A673 (cell line): ENCODE measurements at regions not wholly inside any gene's neighbourhood (a gene's known extent, or its start where the extent isn't known, plus 50 kb on each side); places are given as distances from the start of the nearest gene placed in this dataset.

Experiments
- BruUV-seq: library from RNA; stranded (reverse); fragments of 400-500 nt; replicated peaks from 2 replicates; lab custom pipeline; 2021; lab: Mats Ljungman, UMichigan
- CTCF ChIA-PET: fragments of 300-600 bp; sonication (Branson Sonifier 250); formaldehyde crosslinking; loops from one replicate; lab custom pipeline; 2022; ENCODE audit warnings: antibody characterized with exemption; lab: Charles Lee
- POLR2A ChIA-PET: fragments of 300-600 bp; sonication (Branson Sonifier 250); formaldehyde crosslinking; loops from one replicate; lab custom pipeline; 2022; ENCODE audit warnings: antibody characterized with exemption; ENCODE audit not compliant: low non-redundant PET; lab: Charles Lee
- DNase-seq: peaks from one replicate; pipeline ENCODE4 v3.0.0-alpha.2; 2015; ENCODE audit warnings: low spot score
- H3K27ac ChIP-seq: fragments of 200-600 bp; sonication (generic); 2 replicates; pipeline ENCODE4 v1.5.1; 2016; ENCODE audit warnings: mixed run types, low read depth, mild to moderate bottlenecking, mixed read lengths, antibody characterized with exemption, low read length; ENCODE audit not compliant: poor library complexity, severe bottlenecking
- H3K27me3 ChIP-seq: fragments of 200-600 bp; sonication (generic); replicated peaks from 2 replicates; pipeline ENCODE4 v1.6.1; 2017; ENCODE audit warnings: mixed run types, low read depth, mild to moderate bottlenecking, mixed read lengths, antibody characterized with exemption, low read length; ENCODE audit not compliant: insufficient read depth, poor library complexity
- H3K36me3 ChIP-seq: fragments of 200-600 bp; sonication (generic); 2 replicates; pipeline ENCODE4 v1.6.1; 2016; ENCODE audit warnings: mixed run types, mild to moderate bottlenecking, mixed read lengths, antibody characterized with exemption, low read length; ENCODE audit not compliant: insufficient read depth, poor library complexity, severe bottlenecking
- H3K4me1 ChIP-seq: fragments of 200-600 bp; sonication (generic); 2 replicates; pipeline ENCODE4 v1.6.1; 2017; ENCODE audit warnings: mixed run types, mild to moderate bottlenecking, mixed read lengths, antibody characterized with exemption, low read length; ENCODE audit not compliant: insufficient read depth, poor library complexity, severe bottlenecking
- H3K4me3 ChIP-seq: fragments of 200-600 bp; sonication (generic); 2 replicates; pipeline ENCODE4 v1.5.1; 2016; ENCODE audit warnings: low read depth, mixed run types, mild to moderate bottlenecking, mixed read lengths, low read length; ENCODE audit not compliant: poor library complexity, severe bottlenecking
- H3K9me3 ChIP-seq: fragments of 200-600 bp; sonication (generic); 2 replicates; pipeline ENCODE4 v1.6.1; 2016; ENCODE audit warnings: mixed run types, low read depth, mild to moderate bottlenecking, mixed read lengths, antibody characterized with exemption, low read length; ENCODE audit not compliant: poor library complexity, severe bottlenecking
- EZH2 ChIP-seq: fragments of 200-600 bp; sonication (generic); IDR thresholded peaks from 2 replicates; pipeline ENCODE4 v1.6.1; 2017; ENCODE audit warnings: borderline replicate concordance, low read depth, mild to moderate bottlenecking, mixed read lengths, antibody characterized with exemption, low read length; ENCODE audit not compliant: poor library complexity, severe bottlenecking
- intact Hi-C: fragments of 100-400 bp; cut with micrococcal nuclease; formaldehyde crosslinking; loops from one replicate; pipeline ENCODE4 v1.10.0; 2022; ENCODE audit not compliant: unreplicated experiment
- TF ChIP-seq, protein P1 (sequence below): fragments of 300-800, 200-600 bp; sonication (generic); conservative IDR thresholded peaks from 2 replicates; pipeline ENCODE4 v1.5.1; 2017; ENCODE audit warnings: low read depth, mild to moderate bottlenecking, antibody characterized with exemption, low read length, moderate library complexity, mixed read lengths

DNA sequence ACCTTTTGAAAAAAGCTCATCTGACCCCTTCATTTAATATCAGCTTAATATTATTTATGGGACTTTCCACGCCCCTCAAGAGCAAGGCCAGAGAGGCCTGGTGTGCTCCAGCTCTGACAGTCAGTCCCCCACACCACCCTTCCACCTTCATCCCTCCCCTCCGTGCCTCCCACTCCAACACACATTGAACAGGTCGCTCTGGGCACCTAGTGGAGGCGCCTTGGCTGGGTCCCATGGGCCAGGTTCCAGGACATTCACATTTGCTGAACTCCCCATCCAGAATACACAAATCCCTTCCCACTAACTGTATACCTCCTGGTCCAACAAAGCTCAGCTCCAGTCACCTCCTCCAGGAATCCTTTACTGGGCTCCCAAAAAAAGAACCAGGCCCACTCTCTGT is 137.5 kb downstream of the BCOR start:
- H3K4me1 ChIP-seq, result peaks cover 6% of the 10 kb centered on the region
- no peaks in the 10 kb centered on the region for H3K27me3 ChIP-seq
- no peak for DNase-seq
- H3K9me3 ChIP-seq, result no peaks in the 10 kb centered on the region
- H3K36me3 ChIP-seq, result no peaks in the 10 kb centered on the region
- POLR2A ChIA-PET, result no interaction called here
- H3K27ac ChIP-seq, result no peak overlapping the region
- TF ChIP-seq, protein P1, sequence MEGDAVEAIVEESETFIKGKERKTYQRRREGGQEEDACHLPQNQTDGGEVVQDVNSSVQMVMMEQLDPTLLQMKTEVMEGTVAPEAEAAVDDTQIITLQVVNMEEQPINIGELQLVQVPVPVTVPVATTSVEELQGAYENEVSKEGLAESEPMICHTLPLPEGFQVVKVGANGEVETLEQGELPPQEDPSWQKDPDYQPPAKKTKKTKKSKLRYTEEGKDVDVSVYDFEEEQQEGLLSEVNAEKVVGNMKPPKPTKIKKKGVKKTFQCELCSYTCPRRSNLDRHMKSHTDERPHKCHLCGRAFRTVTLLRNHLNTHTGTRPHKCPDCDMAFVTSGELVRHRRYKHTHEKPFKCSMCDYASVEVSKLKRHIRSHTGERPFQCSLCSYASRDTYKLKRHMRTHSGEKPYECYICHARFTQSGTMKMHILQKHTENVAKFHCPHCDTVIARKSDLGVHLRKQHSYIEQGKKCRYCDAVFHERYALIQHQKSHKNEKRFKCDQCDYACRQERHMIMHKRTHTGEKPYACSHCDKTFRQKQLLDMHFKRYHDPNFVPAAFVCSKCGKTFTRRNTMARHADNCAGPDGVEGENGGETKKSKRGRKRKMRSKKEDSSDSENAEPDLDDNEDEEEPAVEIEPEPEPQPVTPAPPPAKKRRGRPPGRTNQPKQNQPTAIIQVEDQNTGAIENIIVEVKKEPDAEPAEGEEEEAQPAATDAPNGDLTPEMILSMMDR, result no peak
- TF ChIP-seq EZH2, result no peak
- no TSS peak for BruUV-seq
- CTCF ChIA-PET, result no interaction called here
- H3K4me3 ChIP-seq, result no peak overlapping the region
- intact Hi-C loops, result no loop called here

GRCh38 chrX:39961441-39961840 is 136.3 kb downstream of the BCOR start:
- H3K4me1 ChIP-seq, result no peaks in the 10 kb centered on the region
- TF ChIP-seq, protein P1, result no peak
- H3K27me3 ChIP-seq, result no peaks in the 10 kb centered on the region
- CTCF ChIA-PET, result no interaction called here
- DNase-seq, result no peak
- no peak overlapping the region for H3K4me3 ChIP-seq
- intact Hi-C loops, result no loop called here
- H3K9me3 ChIP-seq, result no peaks in the 10 kb centered on the region
- H3K36me3 ChIP-seq, result no peaks in the 10 kb centered on the region
- POLR2A ChIA-PET, result no interaction called here
- H3K27ac ChIP-seq, result no peak overlapping the region
- no TSS peak for BruUV-seq

GRCh38 chrX:39965051-39965573 is 132.6 kb downstream of the BCOR start:
- no TSS peak for BruUV-seq
- Histone ChIP-seq H3K27me3 (no peaks in the 10 kb centered on the region), H3K36me3 (no peaks in the 10 kb centered on the region), H3K27ac (no peak overlapping the region), H3K9me3 (no peaks in the 10 kb centered on the region), H3K4me1 (no peaks in the 10 kb centered on the region), H3K4me3 (no peak overlapping the region)
- POLR2A ChIA-PET, result no interaction called here
- no peak for TF ChIP-seq EZH2
- TF ChIP-seq, protein P1, result no peak
- intact Hi-C loops, result no loop called here
- CTCF ChIA-PET, result no interaction called here
- no peak for DNase-seq
